ENCODE measurements at regions not wholly inside any gene's neighbourhood (a gene's known extent, or its start where the extent isn't known, plus 50 kb on each side); places are given as distances from the start of the nearest gene placed in this dataset.
"Not testable (repeated sequence)": the region's sequence is repeated elsewhere in the genome, so short reads cannot be mapped to it uniquely, and the experiment has no call there.

DNA sequence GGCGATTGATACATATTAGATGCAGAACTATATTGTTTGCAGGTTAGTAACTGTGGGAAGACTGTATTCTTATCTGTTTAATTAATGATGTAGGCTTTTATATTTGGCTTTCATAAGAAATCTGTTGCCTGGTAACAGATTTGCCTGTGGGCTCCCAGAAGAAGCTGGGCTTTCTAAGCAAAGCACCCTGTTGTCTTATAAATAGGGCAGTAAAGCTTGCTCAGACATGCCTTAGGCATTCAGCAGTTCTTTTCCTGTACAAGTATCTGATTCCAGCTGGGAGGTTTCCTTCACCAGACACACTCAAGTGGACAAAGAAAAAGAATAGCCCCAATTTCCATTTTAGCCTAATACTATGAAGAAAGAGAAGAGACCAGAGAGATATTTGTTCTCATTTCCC lies 524.0 kb downstream of the LRRIQ3 start:
- ChIA-PET CTCF (interaction anchor here (0.7 to 1.7 kb wide), 3 partner anchors 22 to 1050 kb away, joined by 3 to 5 read pairs (median 3); no protein-coding TSS in a partner anchor), POLR2A (no interaction called here)
- DNase-seq (ENCODE audit: extremely low spot score), result no peak
- TF ChIP-seq, protein P1, sequence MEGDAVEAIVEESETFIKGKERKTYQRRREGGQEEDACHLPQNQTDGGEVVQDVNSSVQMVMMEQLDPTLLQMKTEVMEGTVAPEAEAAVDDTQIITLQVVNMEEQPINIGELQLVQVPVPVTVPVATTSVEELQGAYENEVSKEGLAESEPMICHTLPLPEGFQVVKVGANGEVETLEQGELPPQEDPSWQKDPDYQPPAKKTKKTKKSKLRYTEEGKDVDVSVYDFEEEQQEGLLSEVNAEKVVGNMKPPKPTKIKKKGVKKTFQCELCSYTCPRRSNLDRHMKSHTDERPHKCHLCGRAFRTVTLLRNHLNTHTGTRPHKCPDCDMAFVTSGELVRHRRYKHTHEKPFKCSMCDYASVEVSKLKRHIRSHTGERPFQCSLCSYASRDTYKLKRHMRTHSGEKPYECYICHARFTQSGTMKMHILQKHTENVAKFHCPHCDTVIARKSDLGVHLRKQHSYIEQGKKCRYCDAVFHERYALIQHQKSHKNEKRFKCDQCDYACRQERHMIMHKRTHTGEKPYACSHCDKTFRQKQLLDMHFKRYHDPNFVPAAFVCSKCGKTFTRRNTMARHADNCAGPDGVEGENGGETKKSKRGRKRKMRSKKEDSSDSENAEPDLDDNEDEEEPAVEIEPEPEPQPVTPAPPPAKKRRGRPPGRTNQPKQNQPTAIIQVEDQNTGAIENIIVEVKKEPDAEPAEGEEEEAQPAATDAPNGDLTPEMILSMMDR (IDR thresholded peaks at IDR 0.05; ENCODE audit: control extremely low read depth, extremely low read depth, low read depth, missing control alignments), result no peak

DNA sequence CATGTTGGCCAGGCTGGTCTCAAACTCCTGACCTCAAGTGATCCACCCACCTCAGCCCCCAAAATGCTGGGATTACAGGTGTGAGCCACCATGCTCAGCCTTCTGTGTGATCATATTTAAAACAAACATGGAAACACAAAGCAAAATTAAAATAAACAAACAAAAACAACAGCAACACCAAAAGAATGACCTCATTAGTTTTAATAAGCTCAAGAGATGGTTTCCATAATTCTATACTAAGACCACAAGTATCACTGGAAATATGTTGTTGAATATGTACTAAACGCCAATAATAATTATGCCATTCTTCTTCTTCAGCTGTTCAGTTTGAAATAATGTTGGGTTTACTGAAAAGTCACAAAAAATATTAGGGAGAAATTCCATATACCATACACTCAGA lies 526.4 kb downstream of the LRRIQ3 start:
- no peak for DNase-seq (ENCODE audit: extremely low spot score)
- POLR2A ChIA-PET, result no interaction called here
- CTCF ChIA-PET, result no interaction called here
- TF ChIP-seq, protein P1 (IDR thresholded peaks at IDR 0.05; ENCODE audit: control extremely low read depth, extremely low read depth, low read depth, missing control alignments), result no peak

DNA sequence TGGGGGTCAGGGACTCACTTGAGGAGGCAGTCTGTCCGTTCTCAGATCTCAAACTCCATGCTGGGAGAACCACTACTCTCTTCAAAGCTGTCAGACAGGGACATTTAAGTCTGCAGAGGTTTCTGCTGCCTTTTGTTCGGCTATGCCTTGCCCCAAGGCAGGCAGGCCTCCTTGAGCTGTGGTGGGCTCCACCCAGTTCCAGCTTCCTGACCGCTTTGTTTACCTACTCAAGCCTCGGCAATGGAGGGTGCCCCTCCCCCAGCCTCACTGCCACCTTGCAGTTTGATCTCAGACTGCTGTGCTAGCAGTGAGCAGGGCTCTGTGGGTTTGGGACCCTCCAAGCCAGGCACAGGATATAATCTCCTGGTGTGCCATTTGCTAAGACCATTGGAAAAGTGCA lies 530.0 kb downstream of the LRRIQ3 start:
- DNase-seq (ENCODE audit: extremely low spot score); POLR2A ChIA-PET; CTCF ChIA-PET: not testable (repeated sequence)

DNA sequence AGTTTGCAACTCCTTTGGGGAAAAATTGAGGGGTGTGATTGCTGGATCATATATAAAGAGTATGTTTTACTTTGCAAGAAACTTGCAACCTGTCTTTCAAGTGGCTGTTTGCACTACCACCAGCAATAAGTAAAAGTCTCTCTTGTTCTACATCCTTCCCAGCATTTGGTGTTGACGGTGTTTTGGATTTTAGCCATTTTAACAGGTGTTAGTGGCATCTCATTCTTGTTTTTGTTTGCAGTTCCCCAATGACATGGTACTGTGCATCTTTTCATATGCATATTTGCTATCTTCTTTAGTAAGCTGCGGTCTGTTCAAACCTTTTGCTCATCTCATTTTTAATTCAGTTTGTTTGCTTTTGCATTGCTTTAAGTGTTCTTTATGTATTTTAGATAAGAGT lies 535.5 kb downstream of the LRRIQ3 start:
- ChIA-PET POLR2A (no interaction called here), CTCF (no interaction called here)
- TF ChIP-seq, protein P1 (IDR thresholded peaks at IDR 0.05; ENCODE audit: control extremely low read depth, extremely low read depth, low read depth, missing control alignments), result no peak
- DNase-seq (ENCODE audit: extremely low spot score), result no peak

DNA sequence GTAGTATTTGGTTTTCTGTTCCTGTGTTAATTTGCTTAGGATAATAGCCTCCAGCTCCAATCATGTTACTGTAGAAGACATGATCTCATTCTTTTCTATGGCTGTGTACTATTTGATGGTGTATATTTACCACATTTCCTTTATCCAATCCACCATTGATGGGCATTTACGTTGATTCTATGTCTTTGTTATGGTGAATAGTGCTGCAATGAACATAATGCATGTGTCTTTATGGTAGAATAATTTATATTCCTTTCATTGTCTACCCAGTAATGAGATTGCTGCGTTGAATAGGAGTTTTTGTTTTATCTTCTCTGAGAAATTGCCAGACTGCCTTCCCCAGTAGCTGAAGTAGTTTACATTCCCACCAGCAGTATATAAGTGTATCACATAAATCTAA lies 538.8 kb downstream of the LRRIQ3 start:
- ChIA-PET POLR2A (no interaction called here), CTCF (interaction anchor here (1.0 kb wide), 1 partner anchor 9 kb away, joined by 3 read pairs; no protein-coding TSS in a partner anchor)
- TF ChIP-seq, protein P1 (IDR thresholded peaks at IDR 0.05; ENCODE audit: control extremely low read depth, extremely low read depth, low read depth, missing control alignments), result no peak
- DNase-seq (ENCODE audit: extremely low spot score), result no peak

DNA sequence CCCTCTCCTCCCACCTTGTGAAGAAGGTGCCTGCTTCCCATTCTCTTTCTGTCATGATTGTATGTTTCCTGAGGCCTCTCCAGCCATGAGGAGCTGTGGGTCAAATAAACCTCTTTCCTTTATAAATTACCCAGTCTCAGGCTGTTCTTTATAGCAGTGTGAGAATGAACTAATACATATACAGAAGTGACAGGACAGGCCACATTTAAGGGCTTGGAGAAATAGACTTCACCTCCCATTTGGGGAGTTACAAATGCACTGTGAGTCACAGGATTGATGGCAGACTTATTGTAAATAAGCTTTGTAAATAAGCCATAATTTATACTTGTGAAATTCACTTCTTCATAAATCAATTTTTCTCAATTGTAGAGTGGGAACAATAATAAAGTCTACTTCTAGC lies 543.3 kb downstream of the LRRIQ3 start:
- ChIA-PET CTCF (no interaction called here), POLR2A (no interaction called here)
- TF ChIP-seq, protein P1 (IDR thresholded peaks at IDR 0.05; ENCODE audit: control extremely low read depth, extremely low read depth, low read depth, missing control alignments), result no peak
- no peak for DNase-seq (ENCODE audit: extremely low spot score)

DNA sequence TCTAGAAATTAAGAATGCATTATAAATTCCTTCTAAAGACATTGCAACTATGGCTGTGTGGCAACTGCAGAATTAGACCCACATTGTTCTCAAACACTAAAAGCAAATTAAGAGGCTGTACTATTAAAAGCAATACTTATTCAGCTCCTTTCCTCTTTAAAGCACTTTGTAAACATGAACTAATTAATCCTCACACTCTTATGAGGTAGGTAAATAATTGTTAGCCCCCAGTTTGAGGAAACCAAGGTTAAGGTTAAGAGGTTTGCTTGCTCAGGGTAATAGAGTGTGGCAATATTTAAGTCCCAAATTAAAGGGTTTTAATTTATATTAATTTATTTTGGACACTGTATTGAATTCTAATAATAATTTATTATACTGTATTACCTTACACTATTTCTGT lies 553.8 kb downstream of the LRRIQ3 start:
- POLR2A ChIA-PET, result no interaction called here
- CTCF ChIA-PET, result no interaction called here
- no peak for DNase-seq (ENCODE audit: extremely low spot score)
- TF ChIP-seq, protein P1 (IDR thresholded peaks at IDR 0.05; ENCODE audit: control extremely low read depth, extremely low read depth, low read depth, missing control alignments), result no peak

Measured in GM10248 (cell line).